Ectodermal cell (in vitro differentiated cells): ENCODE measurements at regions not wholly inside any gene's neighbourhood (a gene's known extent, or its start where the extent isn't known, plus 50 kb on each side); places are given as distances from the start of the nearest gene placed in this dataset.
"Not testable (repeated sequence)": the region's sequence is repeated elsewhere in the genome, so short reads cannot be mapped to it uniquely, and the experiment has no call there.

ENCODE experiments used
- H3K27ac ChIP-seq: 2 replicates; pipeline ENCODE4 v1.7.0; 2013; ENCODE audit warnings: mild to moderate bottlenecking, low read depth, low read length; ENCODE audit not compliant: insufficient read depth, poor library complexity, severe bottlenecking
- H3K27me3 ChIP-seq: 2 replicates; pipeline ENCODE4 v1.7.0; 2013; ENCODE audit warnings: mild to moderate bottlenecking, low read length; ENCODE audit not compliant: insufficient read depth, control insufficient read depth, poor library complexity, severe bottlenecking
- H3K36me3 ChIP-seq: one replicate; pipeline ENCODE4 v1.7.0; 2013; ENCODE audit warnings: low read length; ENCODE audit not compliant: control insufficient read depth, insufficient read depth
- H3K4me1 ChIP-seq: one replicate; pipeline ENCODE4 v1.7.0; 2013; ENCODE audit warnings: low read length; ENCODE audit not compliant: control insufficient read depth, insufficient read depth
- H3K4me3 ChIP-seq: 2 replicates; pipeline ENCODE4 v1.7.0; 2013; ENCODE audit warnings: low read depth, low read length, control low read depth; ENCODE audit not compliant: insufficient read depth
- H3K9me3 ChIP-seq: 2 replicates; pipeline ENCODE4 v1.7.0; 2013; ENCODE audit warnings: mild to moderate bottlenecking, low read length, moderate library complexity; ENCODE audit not compliant: control insufficient read depth
- WGBS, 2 experiments: methylation state at CpG; one replicate each; pipeline ENCODE4 v1.1.7; 2013; ENCODE audit warnings: missing lambda C conversion rate in 2 of 2; 5-methylcytosine and 5-hydroxymethylcytosine counted together

DNA sequence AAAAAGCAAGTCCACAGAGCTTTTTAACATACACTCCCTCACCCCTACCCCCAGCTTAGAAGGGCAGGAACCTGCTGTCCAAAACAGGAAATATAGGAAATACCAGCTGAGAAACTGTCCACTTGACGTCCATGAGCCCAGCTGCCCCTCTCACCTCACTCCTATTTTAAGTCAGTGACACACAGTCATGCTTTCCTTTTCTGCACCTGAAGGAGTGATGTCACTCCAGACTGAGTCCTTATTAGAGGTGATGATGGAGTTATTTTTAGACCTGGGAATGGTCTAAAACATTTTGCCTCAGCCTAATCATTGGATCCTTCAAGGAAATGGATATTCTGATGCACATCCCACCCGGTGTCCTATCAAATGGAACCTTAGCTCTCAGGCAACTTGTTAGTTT is 217.8 kb downstream of the BCL2L11 start:
- H3K4me1 ChIP-seq, H3K9me3 ChIP-seq, H3K27me3 ChIP-seq, H3K36me3 ChIP-seq, H3K27ac ChIP-seq, H3K4me3 ChIP-seq: not testable (repeated sequence)
- WGBS, 2 experiments, result no CpG with 5 or more reads among the region's 2 CpGs

DNA sequence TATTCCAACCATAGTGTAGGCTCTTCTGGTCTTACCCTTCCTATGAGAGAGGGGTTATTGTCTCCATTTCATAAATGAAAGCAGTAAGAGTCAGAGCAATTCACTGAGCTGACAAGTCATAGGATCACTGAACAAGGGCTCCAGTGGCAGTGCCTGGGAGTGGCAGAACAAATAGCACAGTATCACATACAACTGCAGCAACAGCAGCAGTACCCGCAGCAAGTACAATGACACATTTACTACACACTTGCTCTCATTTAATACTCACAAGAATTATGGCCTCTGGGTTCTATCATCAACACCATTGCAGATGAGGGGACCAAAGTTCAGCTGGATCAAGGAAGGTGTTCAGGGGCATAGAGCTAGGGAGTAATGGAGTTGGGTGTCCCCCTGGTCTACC is 218.8 kb downstream of the BCL2L11 start:
- H3K9me3 ChIP-seq, H3K4me3 ChIP-seq, H3K27ac ChIP-seq, H3K36me3 ChIP-seq, H3K4me1 ChIP-seq, H3K27me3 ChIP-seq: not testable (repeated sequence)
- WGBS, 2 experiments, result no CpG with 5 or more reads among the region's 1 CpG

DNA sequence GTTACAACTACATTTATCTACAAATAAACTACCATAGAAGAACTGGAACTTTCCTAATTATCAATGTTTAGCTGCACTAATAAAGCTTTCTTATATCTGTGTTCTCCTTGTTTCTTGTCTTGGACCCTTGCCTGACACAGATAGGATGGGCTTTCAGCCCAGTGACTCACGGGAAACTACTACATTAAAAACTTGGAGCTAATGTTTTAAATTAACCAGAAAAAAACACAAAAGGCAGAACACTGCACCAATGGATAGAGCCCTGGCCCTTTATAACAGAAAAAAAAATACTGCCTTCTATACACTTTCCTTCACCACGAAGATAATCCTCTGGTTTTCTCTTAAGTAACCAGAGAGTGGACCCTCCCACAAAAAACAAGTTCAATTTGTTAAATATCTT is 223.9 kb downstream of the BCL2L11 start:
- not testable (repeated sequence) for H3K27me3 ChIP-seq, H3K27ac ChIP-seq, H3K9me3 ChIP-seq, H3K4me3 ChIP-seq, H3K4me1 ChIP-seq, H3K36me3 ChIP-seq
- 89% methylated on average over 1 of the region's 2 CpGs; no CpG with 5 or more reads in 1 of the 2 experiments for WGBS, 2 experiments

DNA sequence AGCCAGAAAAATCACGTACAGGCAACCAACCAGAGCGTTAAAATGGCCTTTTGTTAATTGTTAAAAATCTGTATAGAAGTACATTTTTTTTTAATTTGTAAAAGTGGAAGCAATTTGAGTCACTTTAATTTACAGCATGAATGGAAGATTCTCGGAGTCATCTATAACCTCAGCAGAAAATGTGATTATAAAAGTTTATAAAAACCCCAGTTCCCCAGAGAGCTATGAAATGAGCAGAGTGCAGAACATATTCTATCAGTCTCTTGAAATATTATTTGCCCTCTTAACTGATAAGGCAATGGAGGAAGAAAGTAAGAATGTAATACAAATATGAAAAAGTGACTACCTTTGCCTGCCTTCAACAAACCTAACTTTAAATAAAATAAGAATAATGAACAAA is 224.7 kb downstream of the BCL2L11 start:
- not testable (repeated sequence) for H3K9me3 ChIP-seq, H3K4me3 ChIP-seq, H3K27me3 ChIP-seq, H3K4me1 ChIP-seq, H3K27ac ChIP-seq, H3K36me3 ChIP-seq
- WGBS, 2 experiments, result no CpG with 5 or more reads among the region's 3 CpGs

DNA sequence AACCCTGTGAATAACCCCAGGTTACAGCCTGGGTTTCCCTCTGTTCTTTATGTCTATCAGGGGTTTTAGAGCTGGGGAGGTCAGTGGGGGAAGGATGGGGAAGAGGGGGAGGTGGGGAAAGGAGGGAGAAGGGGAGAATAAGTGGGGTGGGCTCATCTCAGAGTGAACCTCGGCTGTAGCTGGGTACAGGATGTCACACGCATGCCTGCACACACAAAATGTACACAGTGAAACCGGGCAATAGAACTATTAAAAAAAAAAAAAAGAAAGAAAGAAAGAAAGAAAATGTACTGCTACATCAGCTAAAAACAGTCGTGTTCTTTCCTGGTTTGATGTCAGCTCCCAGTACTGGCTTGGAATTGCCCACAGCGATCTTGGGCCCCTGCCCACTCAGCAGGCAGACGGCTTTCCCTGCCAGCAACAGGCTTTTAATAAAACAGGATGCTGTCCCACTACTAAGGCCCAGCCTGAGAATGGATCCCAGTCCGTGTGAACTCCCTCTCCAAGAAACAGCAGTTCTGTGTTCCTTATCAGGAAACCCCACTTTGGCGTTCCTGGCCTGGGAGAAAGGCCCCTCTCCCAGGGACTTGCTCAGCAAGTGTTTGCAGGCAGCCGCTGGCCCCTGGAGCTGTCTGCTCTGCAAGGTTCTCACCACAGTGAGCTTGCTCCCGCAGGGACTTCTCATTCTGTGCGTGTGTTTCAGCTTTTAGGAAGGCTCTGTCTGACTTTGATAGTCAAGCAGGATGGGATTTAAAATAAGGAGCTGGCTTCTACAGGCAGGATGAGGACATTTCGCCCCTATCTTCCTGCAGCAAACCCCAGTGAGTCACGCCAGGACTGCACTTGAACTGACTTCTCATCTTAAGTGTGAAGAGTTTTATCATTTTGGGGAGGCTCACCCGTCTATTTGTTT is 225.6 kb downstream of the BCL2L11 start:
- not testable (repeated sequence) for H3K36me3 ChIP-seq, H3K27me3 ChIP-seq, H3K4me3 ChIP-seq, H3K27ac ChIP-seq, H3K9me3 ChIP-seq, H3K4me1 ChIP-seq
- 70 to 72% methylated on average over 3 to 6 of the region's 14 CpGs for WGBS, 2 experiments

DNA sequence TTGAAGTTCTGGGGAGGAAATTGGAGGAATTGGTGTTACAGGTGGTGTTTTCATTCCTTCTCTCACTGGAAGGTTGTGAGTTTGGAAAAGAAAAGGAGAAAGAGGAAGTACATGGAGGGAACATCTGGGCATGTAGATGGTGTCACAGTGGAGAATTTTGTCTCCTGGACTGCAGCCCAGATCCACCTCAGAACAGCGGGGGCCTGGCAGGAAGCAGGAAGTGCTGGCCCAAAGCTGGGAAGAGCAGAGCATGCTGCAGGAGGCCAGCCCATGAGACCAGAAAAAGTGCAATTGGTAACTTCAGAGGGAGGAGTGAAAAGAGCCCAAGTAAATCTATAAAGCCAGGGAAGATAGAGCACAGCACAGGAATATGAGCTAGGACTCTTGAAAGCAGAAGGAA is 227.0 kb downstream of the BCL2L11 start:
- not testable (repeated sequence) for H3K4me1 ChIP-seq, H3K27me3 ChIP-seq, H3K36me3 ChIP-seq, H3K27ac ChIP-seq, H3K4me3 ChIP-seq, H3K9me3 ChIP-seq
- WGBS, 2 experiments, result no CpG with 5 or more reads among the region's 1 CpG

DNA sequence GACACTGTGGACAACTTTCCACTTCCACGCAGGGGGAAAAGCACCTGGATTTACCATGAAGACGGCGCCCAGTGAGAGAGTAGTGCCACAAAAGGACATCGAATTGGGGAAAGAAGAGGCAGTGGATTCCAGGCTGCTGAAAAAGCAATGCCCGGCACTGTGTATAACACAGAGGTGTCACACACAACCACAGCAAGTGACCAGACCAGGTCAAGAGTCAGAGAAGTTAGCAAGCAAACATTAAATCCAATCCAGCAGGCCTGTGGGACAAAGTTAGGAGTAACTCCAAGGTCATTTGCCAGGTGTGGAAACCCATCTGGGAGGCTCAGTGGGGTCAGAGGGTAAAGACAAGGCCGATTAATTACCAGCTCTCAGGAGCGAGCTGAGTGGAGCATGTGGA is 227.6 kb downstream of the BCL2L11 start:
- no CpG with 5 or more reads among the region's 7 CpGs for WGBS, 2 experiments
- H3K9me3 ChIP-seq, H3K27me3 ChIP-seq, H3K4me3 ChIP-seq, H3K27ac ChIP-seq, H3K36me3 ChIP-seq, H3K4me1 ChIP-seq: not testable (repeated sequence)

DNA sequence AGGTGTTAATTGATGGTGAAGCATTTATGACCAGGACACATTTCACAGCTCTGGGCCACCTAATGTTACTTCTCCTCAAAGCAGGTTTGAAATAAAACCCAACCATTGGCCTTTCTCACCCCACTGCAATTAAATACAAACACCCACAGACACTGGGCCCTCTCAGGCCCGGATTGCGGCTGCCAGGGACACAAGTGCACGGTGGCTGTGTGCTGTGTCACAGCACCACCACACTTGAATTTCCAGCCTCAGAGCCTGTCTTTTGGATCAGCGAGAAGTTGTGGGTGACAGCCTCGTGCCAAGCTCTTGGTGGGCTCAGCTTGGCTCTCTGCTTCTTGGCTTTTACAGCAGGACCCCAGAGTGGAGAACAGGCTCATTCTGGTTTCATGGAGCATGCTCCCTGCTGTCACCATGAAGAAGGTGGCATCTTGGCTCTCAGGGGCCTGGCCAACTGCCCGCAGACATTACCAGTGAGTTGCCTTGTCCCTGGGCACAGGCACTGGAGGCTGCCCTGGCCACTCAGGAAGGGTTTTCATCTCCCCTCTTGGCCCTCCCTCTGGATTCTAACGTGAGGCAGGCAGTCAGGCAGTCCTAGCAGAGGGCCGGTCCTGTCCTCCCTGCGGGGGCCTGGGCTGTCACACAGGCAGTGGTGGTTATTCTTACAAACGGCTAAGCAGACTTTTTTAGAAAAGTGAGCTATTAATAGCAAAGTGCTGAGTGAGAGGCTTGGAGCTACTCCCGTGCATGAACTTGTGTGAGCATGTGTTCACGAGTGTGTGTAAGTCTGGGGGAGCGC is 234.5 kb downstream of the BCL2L11 start:
- H3K9me3 ChIP-seq, result not testable (repeated sequence)

DNA sequence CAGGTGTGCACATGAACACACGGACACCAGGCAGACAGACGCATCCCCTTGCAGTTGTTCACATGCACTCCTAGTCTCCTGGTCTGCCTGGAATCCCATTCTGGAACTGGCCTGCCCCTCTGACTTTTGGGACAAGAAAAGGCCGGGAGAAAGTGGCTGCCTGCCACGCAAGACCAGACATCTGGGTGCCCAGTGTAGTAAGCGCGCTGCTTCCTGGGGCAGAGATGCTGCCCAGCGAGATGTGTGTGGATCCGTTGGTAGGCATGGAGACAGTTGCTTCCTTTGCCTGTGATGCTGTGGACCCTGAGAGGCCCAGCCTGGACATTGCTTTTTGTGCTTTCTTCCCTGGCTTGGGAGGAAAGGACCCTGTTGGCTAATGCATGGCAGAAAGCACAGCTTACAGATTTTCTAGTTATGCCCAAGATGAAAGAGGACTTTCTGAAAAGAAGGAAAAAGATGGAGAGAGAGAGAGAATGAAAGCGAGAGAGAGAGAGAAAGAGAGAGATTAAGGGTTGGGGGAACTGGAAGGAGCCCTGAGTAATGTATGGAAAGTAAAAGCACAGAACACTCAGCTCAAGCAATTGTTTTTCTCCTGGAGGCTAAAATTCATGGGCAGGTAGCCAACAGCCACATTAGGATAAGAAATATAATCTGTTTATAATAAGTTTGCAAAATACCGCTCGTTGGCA is 235.3 kb downstream of the BCL2L11 start:
- H3K4me1 ChIP-seq, H3K36me3 ChIP-seq, H3K27me3 ChIP-seq, H3K4me3 ChIP-seq, H3K9me3 ChIP-seq, H3K27ac ChIP-seq: not testable (repeated sequence)
- WGBS, 2 experiments, result 88 to 97% methylated on average over 7 to 9 of the region's 11 CpGs

More for the DNA sequence above, 234.5 kb downstream of the BCL2L11 start:
- H3K4me3 ChIP-seq, H3K27me3 ChIP-seq, H3K4me1 ChIP-seq, H3K27ac ChIP-seq, H3K36me3 ChIP-seq: not testable (repeated sequence)
- 84 to 92% methylated on average over 7 of the region's 13 CpGs for WGBS, 2 experiments

DNA sequence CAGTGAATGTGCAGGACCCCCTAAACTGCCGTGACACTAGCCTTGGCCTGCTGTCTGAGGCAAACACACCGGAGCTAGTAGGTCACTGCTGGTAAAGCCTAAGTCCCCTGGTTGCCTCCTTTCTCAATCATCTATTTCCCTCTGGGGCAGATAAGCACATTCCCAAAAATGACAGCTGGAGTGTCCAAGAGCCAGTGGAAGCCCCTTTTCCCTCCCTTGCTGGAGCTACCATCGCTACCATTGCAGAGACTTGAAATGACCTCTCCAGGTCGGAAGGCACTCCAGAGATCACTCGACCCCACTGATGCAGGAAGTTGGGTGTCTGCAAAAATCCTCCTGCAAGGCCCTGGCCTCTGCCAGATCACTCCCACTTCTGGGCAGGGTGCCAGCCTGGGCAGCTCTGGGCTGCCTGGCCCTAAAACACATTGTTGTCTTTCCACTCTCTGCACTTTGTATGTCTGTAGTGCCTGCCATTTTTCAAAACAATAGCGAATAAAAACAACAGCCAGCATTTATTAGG is 235.9 kb downstream of the BCL2L11 start:
- WGBS, 2 experiments, result 93 to 94% methylated on average over 4 to 5 of the region's 6 CpGs
- H3K9me3 ChIP-seq, H3K36me3 ChIP-seq, H3K27ac ChIP-seq, H3K27me3 ChIP-seq, H3K4me3 ChIP-seq, H3K4me1 ChIP-seq: not testable (repeated sequence)
